Hepatocyte (in vitro differentiated cells): ENCODE measurements at regions not wholly inside any gene's neighbourhood (a gene's known extent, or its start where the extent isn't known, plus 50 kb on each side); places are given as distances from the start of the nearest gene placed in this dataset.

ENCODE experiments used
- DNase-seq: peaks from one replicate; pipeline ENCODE4 v3.0.0-alpha.2; 2016; ENCODE audit warnings: low spot score
- H2AFZ ChIP-seq: fragments of 200-600 bp; sonication (generic); 2 replicates; pipeline ENCODE4 v1.6.0; 2016; ENCODE audit warnings: antibody characterized with exemption, mild to moderate bottlenecking
- H3K27ac ChIP-seq: fragments of 200-600 bp; sonication (generic); 2 replicates; pipeline ENCODE4 v1.5.1; 2016; ENCODE audit warnings: mild to moderate bottlenecking
- H3K27me3 ChIP-seq: fragments of 200-600 bp; sonication (generic); 2 replicates; pipeline ENCODE4 v1.6.1; 2016
- H3K36me3 ChIP-seq: fragments of 200-600 bp; sonication (generic); replicated peaks from 2 replicates; pipeline ENCODE4 v1.5.1; 2016; ENCODE audit warnings: low read depth; ENCODE audit not compliant: insufficient read depth
- H3K4me1 ChIP-seq: fragments of 200-600 bp; sonication (generic); 2 replicates; pipeline ENCODE4 v1.5.1; 2016; ENCODE audit warnings: mild to moderate bottlenecking, moderate library complexity; ENCODE audit not compliant: insufficient read depth
- H3K4me2 ChIP-seq: fragments of 200-600 bp; sonication (generic); 2 replicates; pipeline ENCODE4 v1.6.0; 2016
- H3K4me3 ChIP-seq: fragments of 200-600 bp; sonication (generic); 2 replicates; pipeline ENCODE4 v1.5.1; 2016; ENCODE audit warnings: mild to moderate bottlenecking
- H3K79me2 ChIP-seq: fragments of 200-600 bp; sonication (generic); 2 replicates; pipeline ENCODE4 v1.6.0; 2017; ENCODE audit warnings: mild to moderate bottlenecking
- H3K9me2 ChIP-seq: fragments of 200-600 bp; sonication (generic); replicated peaks from 2 replicates; pipeline ENCODE4 v1.6.0; 2017; ENCODE audit warnings: mild to moderate bottlenecking; ENCODE audit not compliant: insufficient read depth
- H3K9me3 ChIP-seq: fragments of 200-600 bp; sonication (generic); 2 replicates; pipeline ENCODE4 v1.5.1; 2016; ENCODE audit warnings: low read depth, mild to moderate bottlenecking
- H4K20me1 ChIP-seq: fragments of 200-600 bp; sonication (generic); 2 replicates; pipeline ENCODE4 v1.6.0; 2016; ENCODE audit warnings: mild to moderate bottlenecking; ENCODE audit not compliant: insufficient read depth, poor library complexity, severe bottlenecking
- EZH2 ChIP-seq: fragments of 200-600 bp; sonication (generic); IDR thresholded peaks from 2 replicates; pipeline ENCODE4 v1.6.1; 2016; ENCODE audit warnings: antibody characterized with exemption, mild to moderate bottlenecking, borderline replicate concordance
- EZH2phosphoT487 ChIP-seq: fragments of 200-600 bp; sonication (generic); IDR thresholded peaks from one replicate; pipeline ENCODE4 v1.6.1; 2018; ENCODE audit warnings: antibody characterized with exemption, mild to moderate bottlenecking, low read depth, moderate library complexity; ENCODE audit not compliant: unreplicated experiment, severe bottlenecking
- WGBS: methylation state at CpG from one replicate; pipeline ENCODE4 v1.1.6; 2016; ENCODE audit warnings: low lambda C conversion rate; ENCODE audit errors: missing lambda C conversion rate; 5-methylcytosine and 5-hydroxymethylcytosine counted together
- TF ChIP-seq, protein P1 (sequence below): fragments of 200-600 bp; sonication (generic); IDR thresholded peaks from 2 replicates; pipeline ENCODE4 v1.5.1; 2016; ENCODE audit warnings: antibody characterized with exemption, mild to moderate bottlenecking; ENCODE audit not compliant: poor library complexity

DNA sequence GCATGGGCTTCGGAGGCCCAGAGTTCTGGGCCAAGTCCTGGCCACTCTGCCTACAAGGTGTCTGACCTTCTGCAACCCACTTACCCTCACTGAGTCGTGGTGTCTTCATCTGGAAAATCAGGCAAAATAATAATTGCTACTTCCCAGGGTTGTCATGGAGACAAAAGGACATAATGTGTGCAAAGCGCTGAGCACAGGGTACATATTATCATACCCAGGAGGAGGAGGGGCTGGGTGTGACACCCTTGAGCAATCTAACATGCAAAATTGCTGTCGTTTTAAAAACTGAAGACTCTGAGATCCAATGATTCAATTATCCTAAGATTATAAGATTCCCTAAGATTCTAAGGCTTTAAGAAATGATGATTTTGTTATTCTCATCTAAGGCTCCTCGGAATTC, 459.5 kb downstream of the PTPRU start:
- Histone ChIP-seq H3K4me2 (no peak overlapping the region), H3K9me3 (no peaks in the 10 kb centered on the region), H2AFZ (no peak overlapping the region), H3K36me3 (no peaks in the 10 kb centered on the region), H3K9me2 (no peaks in the 10 kb centered on the region), H3K27me3 (peaks cover 18% of the 10 kb centered on the region), H3K27ac (no peak overlapping the region), H3K79me2 (no peaks in the 10 kb centered on the region), H4K20me1 (no peaks in the 10 kb centered on the region), H3K4me1 (no peaks in the 10 kb centered on the region), H3K4me3 (no peak overlapping the region)
- 88% methylated on average over 5 of the region's 5 CpGs for WGBS
- DNase-seq, result no peak
- no peak for TF ChIP-seq EZH2
- no peak for TF ChIP-seq EZH2phosphoT487
- TF ChIP-seq, protein P1, sequence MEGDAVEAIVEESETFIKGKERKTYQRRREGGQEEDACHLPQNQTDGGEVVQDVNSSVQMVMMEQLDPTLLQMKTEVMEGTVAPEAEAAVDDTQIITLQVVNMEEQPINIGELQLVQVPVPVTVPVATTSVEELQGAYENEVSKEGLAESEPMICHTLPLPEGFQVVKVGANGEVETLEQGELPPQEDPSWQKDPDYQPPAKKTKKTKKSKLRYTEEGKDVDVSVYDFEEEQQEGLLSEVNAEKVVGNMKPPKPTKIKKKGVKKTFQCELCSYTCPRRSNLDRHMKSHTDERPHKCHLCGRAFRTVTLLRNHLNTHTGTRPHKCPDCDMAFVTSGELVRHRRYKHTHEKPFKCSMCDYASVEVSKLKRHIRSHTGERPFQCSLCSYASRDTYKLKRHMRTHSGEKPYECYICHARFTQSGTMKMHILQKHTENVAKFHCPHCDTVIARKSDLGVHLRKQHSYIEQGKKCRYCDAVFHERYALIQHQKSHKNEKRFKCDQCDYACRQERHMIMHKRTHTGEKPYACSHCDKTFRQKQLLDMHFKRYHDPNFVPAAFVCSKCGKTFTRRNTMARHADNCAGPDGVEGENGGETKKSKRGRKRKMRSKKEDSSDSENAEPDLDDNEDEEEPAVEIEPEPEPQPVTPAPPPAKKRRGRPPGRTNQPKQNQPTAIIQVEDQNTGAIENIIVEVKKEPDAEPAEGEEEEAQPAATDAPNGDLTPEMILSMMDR, result no peak

DNA sequence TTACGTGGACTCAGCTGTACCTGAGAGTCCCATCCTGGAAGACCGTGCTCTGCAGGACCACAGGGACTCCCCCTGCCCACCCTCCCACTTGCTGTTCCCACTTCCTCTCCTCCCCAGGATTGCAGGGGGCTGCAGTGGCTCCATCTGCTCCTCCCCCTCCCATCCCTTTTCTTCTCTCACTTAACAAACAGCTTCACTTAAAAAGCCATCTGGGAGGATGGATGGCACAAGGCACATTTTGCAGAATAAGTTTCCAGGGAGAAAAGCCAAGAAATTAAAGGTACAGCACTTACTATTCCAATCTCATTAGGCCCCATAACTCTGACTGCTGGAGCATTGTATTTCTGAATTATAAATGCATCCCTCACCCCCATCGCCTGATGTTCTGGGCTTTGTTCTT, 458.7 kb downstream of the PTPRU start:
- DNase-seq, result no peak
- WGBS, result 92% methylated on average over 2 of the region's 3 CpGs
- no peak overlapping the region for H2AFZ ChIP-seq
- H3K27me3 ChIP-seq, result peaks cover 19% of the 10 kb centered on the region
- H3K27ac ChIP-seq, result no peak overlapping the region
- no peaks in the 10 kb centered on the region for H4K20me1 ChIP-seq
- H3K4me2 ChIP-seq, result no peak overlapping the region
- H3K9me3 ChIP-seq, result no peaks in the 10 kb centered on the region
- TF ChIP-seq EZH2phosphoT487 (no peak), EZH2 (no peak)
- TF ChIP-seq, protein P1, result no peak
- no peak overlapping the region for H3K4me3 ChIP-seq
- H3K79me2 ChIP-seq, result no peaks in the 10 kb centered on the region
- no peaks in the 10 kb centered on the region for H3K9me2 ChIP-seq
- H3K36me3 ChIP-seq, result no peaks in the 10 kb centered on the region
- H3K4me1 ChIP-seq, result no peaks in the 10 kb centered on the region

DNA sequence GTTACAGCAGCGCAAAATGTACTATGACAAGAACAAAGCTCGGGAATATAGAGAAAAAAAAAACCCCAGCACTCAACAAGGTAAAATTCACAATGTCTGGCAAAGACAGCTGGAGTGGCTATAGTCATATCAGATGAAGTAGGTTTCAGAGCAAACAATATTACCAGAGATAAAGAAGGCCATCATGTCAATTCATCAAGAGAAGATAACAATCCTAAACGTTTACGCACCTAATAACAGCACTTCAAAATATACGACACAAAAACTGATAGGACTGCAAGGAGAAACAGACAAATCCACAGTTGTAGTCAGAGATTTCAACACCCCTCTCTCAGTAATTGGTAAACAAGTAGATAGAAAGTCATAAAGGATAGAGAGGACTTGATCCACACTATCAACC, 455.2 kb downstream of the PTPRU start:
- TF ChIP-seq, protein P1, result no peak
- no peak for TF ChIP-seq EZH2phosphoT487
- TF ChIP-seq EZH2, result no peak
- H3K4me3 ChIP-seq, result no peak overlapping the region

GRCh38 chr1:29690156-29690555, 453.8 kb downstream of the PTPRU start:
- Histone ChIP-seq H3K4me3 (no peak overlapping the region), H3K36me3 (no peaks in the 10 kb centered on the region), H3K79me2 (no peaks in the 10 kb centered on the region), H3K9me2 (no peaks in the 10 kb centered on the region), H3K4me2 (no peak overlapping the region), H4K20me1 (no peaks in the 10 kb centered on the region), H3K27me3 (peaks cover 7% of the 10 kb centered on the region), H3K9me3 (no peaks in the 10 kb centered on the region), H3K4me1 (peaks cover 10% of the 10 kb centered on the region), H3K27ac (no peak overlapping the region), H2AFZ (no peak overlapping the region)
- TF ChIP-seq, protein P1, result no peak
- no peak for TF ChIP-seq EZH2
- TF ChIP-seq EZH2phosphoT487, result no peak
- DNase-seq, result no peak
- 80% methylated on average over 9 of the region's 9 CpGs for WGBS

More for the DNA sequence above, 455.2 kb downstream of the PTPRU start:
- Histone ChIP-seq H3K27me3 (peaks cover 7% of the 10 kb centered on the region), H3K9me2 (no peaks in the 10 kb centered on the region), H3K9me3 (no peaks in the 10 kb centered on the region), H3K36me3 (no peaks in the 10 kb centered on the region), H3K4me1 (peaks cover 10% of the 10 kb centered on the region), H4K20me1 (no peaks in the 10 kb centered on the region), H2AFZ (no peak overlapping the region), H3K79me2 (no peaks in the 10 kb centered on the region), H3K4me2 (no peak overlapping the region), H3K27ac (no peak overlapping the region)
- DNase-seq, result no peak
- WGBS, result 56% methylated on average over 5 of the region's 5 CpGs
